Activated T-cell treated with anti-CD3 and anti-CD28 coated beads, Interleukin-2, amount 50 U/mL, for 24 hours (primary cell): ENCODE measurements at regions not wholly inside any gene's neighbourhood (a gene's known extent, or its start where the extent isn't known, plus 50 kb on each side); places are given as distances from the start of the nearest gene placed in this dataset.
"Not testable (repeated sequence)": the region's sequence is repeated elsewhere in the genome, so short reads cannot be mapped to it uniquely, and the experiment has no call there.

ENCODE experiments used
- DNase-seq: peaks from one replicate; pipeline ENCODE4 v3.0.0-alpha.2; 2020
- H3K27ac Mint-ChIP-seq: 2 replicates; pipeline ENCODE4 v1.8.0; 2020; ENCODE audit warnings: mild to moderate bottlenecking, mixed read lengths
- H3K27me3 Mint-ChIP-seq: 2 replicates; pipeline ENCODE4 v1.8.0; 2020; ENCODE audit warnings: mixed read lengths
- H3K36me3 Mint-ChIP-seq: 2 replicates; pipeline ENCODE4 v1.8.0; 2020; ENCODE audit warnings: low read depth, mixed read lengths
- H3K4me1 Mint-ChIP-seq: 2 replicates; pipeline ENCODE4 v1.8.0; 2020; ENCODE audit warnings: low read depth, mixed read lengths
- H3K4me3 Mint-ChIP-seq: 2 replicates; pipeline ENCODE4 v1.8.0; 2020; ENCODE audit warnings: mild to moderate bottlenecking, moderate library complexity, mixed read lengths
- H3K9me3 Mint-ChIP-seq: 2 replicates; pipeline ENCODE4 v1.8.0; 2020; ENCODE audit warnings: mixed read lengths

DNA sequence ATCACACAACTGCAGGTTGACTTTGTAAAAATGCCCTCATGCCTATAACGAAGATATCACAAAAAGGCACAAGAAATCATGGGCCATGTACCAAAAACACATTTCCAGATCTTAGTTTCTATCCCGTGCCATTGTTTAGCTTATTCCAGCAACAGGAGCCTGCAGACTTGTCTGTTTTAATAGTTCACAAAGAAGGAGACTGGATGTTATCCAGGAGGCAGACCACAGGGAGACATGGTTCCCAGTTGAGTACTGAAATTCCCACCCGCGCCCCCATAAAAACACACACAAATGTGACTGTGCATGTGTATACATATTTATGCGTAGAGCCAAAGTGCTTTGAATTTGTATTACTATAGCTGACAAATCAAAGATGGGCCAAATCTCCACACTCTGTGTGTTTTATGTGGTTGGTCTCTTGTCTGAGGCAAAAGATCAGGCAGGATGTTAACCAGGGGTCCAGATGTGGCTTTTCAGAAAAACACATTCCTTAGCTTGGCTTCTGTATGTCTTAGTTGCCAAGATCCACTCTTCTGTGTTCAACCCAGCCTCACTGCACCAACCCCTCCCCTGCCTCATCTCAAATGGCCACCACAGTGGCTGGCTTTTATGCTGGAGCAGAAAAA, 469.2 kb upstream of the DIPK2B start:
- Mint-ChIP-seq H3K9me3 (no peaks in the 10 kb centered on the region), H3K27ac (no peak overlapping the region), H3K36me3 (no peaks in the 10 kb centered on the region), H3K27me3 (peaks cover 42% of the 10 kb centered on the region), H3K4me1 (no peaks in the 10 kb centered on the region), H3K4me3 (no peak overlapping the region)
- no peak for DNase-seq

DNA sequence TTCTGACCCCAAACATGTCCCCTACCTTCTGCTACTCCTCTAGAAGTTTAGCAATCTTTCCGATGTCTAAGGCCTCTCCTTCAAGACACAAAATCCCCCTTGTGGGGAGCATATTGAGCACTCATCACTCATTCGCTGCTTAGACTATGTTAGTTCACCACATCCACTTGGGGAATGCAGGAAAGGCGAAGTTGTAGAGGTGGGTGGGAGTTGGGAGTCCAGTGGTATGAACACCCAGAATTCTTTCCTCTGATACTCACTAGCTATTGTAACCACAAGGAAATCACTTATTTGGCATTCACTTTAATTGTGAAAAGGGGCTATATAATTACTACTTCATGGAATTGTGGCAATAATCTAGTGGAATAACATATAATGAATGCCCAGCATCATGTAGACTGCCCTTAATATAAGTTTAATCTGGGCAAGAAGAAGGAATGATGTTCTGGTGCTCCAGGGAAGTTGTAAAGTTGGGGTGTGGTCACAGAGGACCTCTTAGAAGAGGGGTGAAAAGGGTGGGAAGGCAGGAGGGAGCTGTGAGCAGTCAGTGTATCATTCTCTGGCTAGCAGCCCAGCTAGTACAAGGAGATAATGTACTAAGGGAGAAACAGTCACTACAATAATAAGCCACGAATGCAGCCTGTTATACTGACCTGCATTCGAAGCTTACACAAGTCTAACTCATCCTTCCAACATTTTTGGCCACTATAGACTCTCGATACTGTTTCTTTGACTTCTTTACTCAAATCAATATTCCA, 468.2 kb upstream of the DIPK2B start:
- no peaks in the 10 kb centered on the region for H3K9me3 Mint-ChIP-seq
- H3K27me3 Mint-ChIP-seq = peaks cover 35% of the 10 kb centered on the region
- no peak overlapping the region for H3K4me3 Mint-ChIP-seq
- no peaks in the 10 kb centered on the region for H3K4me1 Mint-ChIP-seq
- H3K36me3 Mint-ChIP-seq = no peaks in the 10 kb centered on the region
- no peak overlapping the region for H3K27ac Mint-ChIP-seq
- no peak for DNase-seq

DNA sequence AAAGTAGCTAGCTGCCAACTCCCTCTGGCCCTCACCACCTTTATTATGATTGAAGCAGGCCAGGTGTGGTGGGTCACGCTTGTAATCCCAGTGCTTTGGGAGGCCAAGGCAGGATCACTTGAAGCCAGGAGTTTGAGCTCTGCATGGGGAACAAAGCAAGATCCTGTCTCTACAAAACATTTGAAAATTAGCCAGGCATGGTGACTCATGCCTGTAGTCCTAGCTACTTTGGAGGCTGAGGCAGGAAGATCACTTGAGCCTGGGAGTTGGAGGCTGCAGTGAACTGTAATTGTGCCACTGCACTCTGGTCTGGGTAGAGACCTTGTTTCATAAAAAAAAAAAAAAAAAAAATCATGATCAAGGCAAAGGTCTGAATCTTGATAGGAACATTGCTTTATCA, 467.0 kb upstream of the DIPK2B start:
- no peaks in the 10 kb centered on the region for H3K4me1 Mint-ChIP-seq
- no peak overlapping the region for H3K27ac Mint-ChIP-seq
- H3K4me3 Mint-ChIP-seq = no peak overlapping the region
- DNase-seq = no peak
- H3K27me3 Mint-ChIP-seq = peaks cover 28% of the 10 kb centered on the region
- H3K9me3 Mint-ChIP-seq = no peaks in the 10 kb centered on the region
- H3K36me3 Mint-ChIP-seq = no peaks in the 10 kb centered on the region

DNA sequence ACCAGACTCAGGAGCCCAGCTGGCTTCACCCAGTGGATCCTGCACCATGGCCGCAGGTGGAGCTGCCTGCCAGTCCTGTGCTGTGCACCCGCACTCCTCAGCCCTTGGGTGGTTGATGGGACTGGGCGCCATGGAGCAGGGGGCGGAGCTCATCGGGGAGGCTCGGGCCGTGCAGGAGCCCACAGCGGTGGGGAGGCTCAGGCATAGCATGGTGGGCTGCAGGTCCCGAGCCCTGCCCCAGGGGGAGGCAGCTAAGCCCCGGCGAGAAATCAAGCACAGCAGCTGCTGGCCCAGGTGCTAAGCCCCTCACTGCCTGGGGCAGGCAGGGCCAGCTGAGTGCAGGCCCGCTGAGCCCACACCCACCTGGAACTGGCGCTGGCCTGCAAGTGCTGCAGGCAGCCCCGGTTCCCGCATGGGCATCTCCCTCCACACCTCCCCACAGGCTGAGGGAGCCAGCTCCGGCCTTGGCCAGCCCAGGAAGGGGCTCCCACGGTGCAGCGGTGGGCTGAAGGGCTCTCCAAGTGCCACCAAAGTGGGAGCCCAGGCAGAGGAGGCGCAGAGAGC, 464.1 kb upstream of the DIPK2B start:
- H3K4me3 Mint-ChIP-seq = no peak overlapping the region
- peaks cover 22% of the 10 kb centered on the region for H3K27me3 Mint-ChIP-seq
- no peaks in the 10 kb centered on the region for H3K9me3 Mint-ChIP-seq
- no peak for DNase-seq
- no peaks in the 10 kb centered on the region for H3K36me3 Mint-ChIP-seq
- no peak overlapping the region for H3K27ac Mint-ChIP-seq
- H3K4me1 Mint-ChIP-seq = no peaks in the 10 kb centered on the region

GRCh38 chrX:45660477-45660876, 459.8 kb upstream of the DIPK2B start:
- Mint-ChIP-seq H3K4me1 (no peaks in the 10 kb centered on the region), H3K27ac (no peak overlapping the region), H3K9me3 (peaks cover 5% of the 10 kb centered on the region), H3K36me3 (no peaks in the 10 kb centered on the region), H3K27me3 (peaks cover 13% of the 10 kb centered on the region), H3K4me3 (no peak overlapping the region)
- no peak for DNase-seq

DNA sequence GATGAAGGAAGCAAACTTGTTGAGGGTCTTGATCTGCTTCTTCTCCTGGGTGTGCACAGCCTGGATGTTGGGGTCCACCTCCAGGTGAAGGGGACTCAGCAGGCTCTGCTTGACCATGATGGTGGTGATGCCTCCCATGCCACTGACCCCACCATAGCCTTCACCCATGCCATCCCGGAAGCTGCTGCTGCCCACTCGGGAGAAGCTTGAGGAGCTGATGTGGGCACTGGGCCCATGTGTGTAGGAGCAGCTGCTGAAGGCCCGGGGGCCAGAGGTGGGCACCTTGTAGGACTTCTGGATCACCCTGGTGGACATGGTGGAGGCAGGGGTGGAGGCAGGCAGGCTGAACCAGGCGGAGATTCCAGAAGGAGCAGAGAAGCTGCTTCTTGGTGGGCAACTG, 432.7 kb upstream of the DIPK2B start:
- Mint-ChIP-seq H3K36me3 (no peaks in the 10 kb centered on the region), H3K9me3 (peaks cover 2% of the 10 kb centered on the region), H3K27ac (no peak overlapping the region), H3K27me3 (peaks cover 49% of the 10 kb centered on the region), H3K4me1 (no peaks in the 10 kb centered on the region), H3K4me3 (no peak overlapping the region)
- no peak for DNase-seq

- Mint-ChIP-seq H3K9me3 (no peaks in the 10 kb centered on the region), H3K36me3 (no peaks in the 10 kb centered on the region), H3K4me1 (no peaks in the 10 kb centered on the region), H3K4me3 (no peak overlapping the region), H3K27me3 (peaks cover 44% of the 10 kb centered on the region), H3K27ac (no peak overlapping the region)
- no peak for DNase-seq
Measured at GRCh38 chrX:45632506-45632905, 431.8 kb upstream of the DIPK2B start.

DNA sequence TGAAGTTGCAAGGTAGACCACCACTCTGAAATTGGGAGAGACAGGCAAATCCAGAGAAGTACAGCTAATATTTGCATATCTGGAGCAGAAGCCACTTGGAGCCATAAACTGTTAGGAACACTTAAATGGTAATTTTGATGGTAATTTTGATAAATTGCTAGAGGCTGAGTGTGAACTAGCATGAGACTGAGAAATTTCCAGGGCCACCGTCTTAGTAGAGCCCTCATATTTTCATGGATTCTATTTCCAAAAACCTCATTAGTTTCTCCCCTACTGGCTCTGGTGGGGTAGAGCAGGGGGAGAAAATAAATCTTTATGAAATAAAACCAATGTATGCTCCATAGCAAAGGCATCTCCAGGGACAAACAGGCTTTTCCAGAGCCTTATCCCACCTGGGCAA, 429.4 kb upstream of the DIPK2B start:
- Mint-ChIP-seq H3K27me3 (peaks cover 45% of the 10 kb centered on the region), H3K4me1 (no peaks in the 10 kb centered on the region), H3K4me3 (no peak overlapping the region), H3K36me3 (no peaks in the 10 kb centered on the region), H3K27ac (no peak overlapping the region), H3K9me3 (peaks cover 3% of the 10 kb centered on the region)
- no peak for DNase-seq

- DNase-seq = no peak
- Mint-ChIP-seq H3K27ac (no peak overlapping the region), H3K36me3 (no peaks in the 10 kb centered on the region), H3K4me1 (peaks cover 5% of the 10 kb centered on the region), H3K9me3 (peaks cover 3% of the 10 kb centered on the region), H3K4me3 (no peak overlapping the region), H3K27me3 (peaks cover 42% of the 10 kb centered on the region)
Measured at GRCh38 chrX:45628041-45628440, 427.4 kb upstream of the DIPK2B start.

GRCh38 chrX:45623266-45623665, 422.6 kb upstream of the DIPK2B start:
- no peak overlapping the region for H3K4me3 Mint-ChIP-seq
- no peak for DNase-seq

GRCh38 chrX:45622538-45622937, 421.9 kb upstream of the DIPK2B start:
- Mint-ChIP-seq H3K27ac (peak overlapping the region; percentile 94), H3K9me3 (peaks cover 12% of the 10 kb centered on the region), H3K4me3 (no peak overlapping the region), H3K27me3 (peaks cover 64% of the 10 kb centered on the region), H3K4me1 (peaks cover 29% of the 10 kb centered on the region), H3K36me3 (no peaks in the 10 kb centered on the region)
- no peak for DNase-seq

More at GRCh38 chrX:45623266-45623665, 422.6 kb upstream of the DIPK2B start:
- Mint-ChIP-seq H3K4me1 (peaks cover 29% of the 10 kb centered on the region), H3K36me3 (no peaks in the 10 kb centered on the region), H3K27ac (no peak overlapping the region), H3K27me3 (peaks cover 60% of the 10 kb centered on the region), H3K9me3 (peaks cover 8% of the 10 kb centered on the region)

DNA sequence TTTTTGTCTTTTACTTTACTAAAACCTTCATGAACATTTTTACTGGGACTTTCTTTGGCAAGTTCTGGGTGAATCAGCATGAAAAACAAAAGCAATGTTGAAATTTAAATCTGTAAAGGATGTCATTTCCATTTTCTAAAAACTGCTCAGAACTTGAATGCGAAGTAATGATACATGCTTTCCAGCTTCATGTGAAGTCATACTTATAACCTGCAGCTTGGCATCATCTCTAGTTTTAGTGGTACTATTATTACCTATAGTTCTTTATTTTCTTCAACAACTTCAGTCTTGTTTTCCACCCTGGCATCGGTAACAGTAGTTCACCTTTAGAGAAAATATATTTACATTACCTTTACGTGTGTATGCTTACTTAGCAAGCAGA, 421.4 kb upstream of the DIPK2B start:
- peaks cover 29% of the 10 kb centered on the region for H3K4me1 Mint-ChIP-seq
- H3K27ac Mint-ChIP-seq = peak overlapping the region; percentile 94
- H3K9me3 Mint-ChIP-seq = peaks cover 14% of the 10 kb centered on the region
- DNase-seq = no peak
- peaks cover 63% of the 10 kb centered on the region for H3K27me3 Mint-ChIP-seq
- no peaks in the 10 kb centered on the region for H3K36me3 Mint-ChIP-seq
- H3K4me3 Mint-ChIP-seq = no peak overlapping the region

DNA sequence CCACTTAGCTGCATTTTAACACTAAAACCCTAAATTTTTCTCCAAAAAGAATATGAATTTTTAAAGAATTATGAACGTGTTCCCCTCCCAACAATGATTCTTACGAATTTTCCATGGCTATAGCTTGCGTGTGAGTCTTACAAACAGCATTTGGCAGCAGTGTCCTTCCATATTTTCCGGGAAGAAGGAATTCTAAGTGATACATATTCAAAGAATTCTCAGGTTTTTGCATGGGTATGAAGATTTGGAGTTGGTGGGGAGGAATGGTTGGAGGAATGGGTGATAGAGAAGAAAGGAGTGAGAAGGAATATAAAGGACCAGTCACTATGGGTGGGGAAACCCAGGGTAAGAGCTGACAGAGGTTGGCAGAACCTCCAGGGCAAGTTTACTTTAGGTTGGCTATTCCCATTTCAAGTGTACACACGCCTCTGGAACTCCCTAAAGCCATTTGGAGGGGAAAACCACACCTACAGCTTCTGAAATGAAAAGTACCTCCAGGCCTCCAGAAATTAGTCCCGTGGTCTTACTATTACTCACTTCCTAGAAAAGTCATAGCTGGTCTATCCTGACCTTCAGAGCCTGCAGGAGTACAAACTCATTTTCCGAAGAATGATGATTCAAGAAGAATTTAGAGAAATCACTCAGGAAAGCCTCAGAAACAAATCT, 420.8 kb upstream of the DIPK2B start:
- H3K36me3 Mint-ChIP-seq = no peaks in the 10 kb centered on the region
- H3K4me1 Mint-ChIP-seq = peaks cover 32% of the 10 kb centered on the region
- peak overlapping the region; percentile 94 for H3K27ac Mint-ChIP-seq
- peak overlapping the region; percentile 23 for H3K4me3 Mint-ChIP-seq
- no peak for DNase-seq
- peaks cover 14% of the 10 kb centered on the region for H3K9me3 Mint-ChIP-seq
- peaks cover 59% of the 10 kb centered on the region for H3K27me3 Mint-ChIP-seq

- Mint-ChIP-seq H3K4me3 (no peak overlapping the region), H3K9me3 (peaks cover 19% of the 10 kb centered on the region), H3K36me3 (peaks cover 3% of the 10 kb centered on the region), H3K4me1 (peaks cover 45% of the 10 kb centered on the region), H3K27me3 (peaks cover 42% of the 10 kb centered on the region), H3K27ac (no peak overlapping the region)
- no peak for DNase-seq
Measured at GRCh38 chrX:45619290-45619689, 418.6 kb upstream of the DIPK2B start.

DNA sequence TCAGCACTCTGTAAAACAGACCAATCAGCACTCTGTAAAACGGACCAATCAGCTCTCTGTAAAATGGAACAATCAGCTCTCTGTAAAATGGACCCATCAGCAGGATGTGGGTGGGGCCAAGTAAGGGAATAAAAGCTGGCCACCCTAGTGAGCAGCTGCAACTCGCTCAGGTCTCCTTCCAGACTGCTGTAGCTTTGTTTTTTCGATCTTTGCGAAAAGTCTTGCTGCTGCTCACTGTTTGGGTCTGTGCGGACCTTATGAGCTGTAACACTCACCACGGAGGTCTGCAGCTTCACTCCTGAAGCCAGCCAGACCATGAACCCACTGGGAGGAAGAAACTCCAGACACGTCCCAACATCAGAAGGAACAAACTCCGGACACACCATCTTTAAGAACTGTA, 414.9 kb upstream of the DIPK2B start:
- Mint-ChIP-seq H3K27ac (peak overlapping the region; percentile 55), H3K27me3 (peaks cover 53% of the 10 kb centered on the region), H3K9me3 (peaks cover 29% of the 10 kb centered on the region), H3K4me1 (peaks cover 23% of the 10 kb centered on the region)
- H3K4me3 Mint-ChIP-seq, DNase-seq, H3K36me3 Mint-ChIP-seq: not testable (repeated sequence)
